Spleen (tissue), 7 donors: ENCODE measurements at regions not wholly inside any gene's neighbourhood (a gene's known extent, or its start where the extent isn't known, plus 50 kb on each side); places are given as distances from the start of the nearest gene placed in this dataset.

ENCODE experiments used
- CTCF ChIP-seq, 11 experiments: fragments of 200-600 bp in 7 of 11; fragments of 450-650 bp in 4 of 11; sonication (generic) in 4 of 11; IDR thresholded peaks in 8 of 11; conservative IDR thresholded peaks in 3 of 11; 1 replicate in 7 of 11; 2 replicates in 4 of 11; pipeline versions ENCODE4 v1.4.0 to v1.8.0; 2016 to 2021; ENCODE audit warnings: antibody characterized with exemption in 11 of 11, inconsistent platforms in 4 of 11, mild to moderate bottlenecking in 1 of 11
- POLR2A ChIP-seq, 3 donors: fragments of 450-650 bp; IDR thresholded peaks; one replicate each; pipeline ENCODE4 v1.5.1; 2017; ENCODE audit warnings: antibody characterized with exemption in 3 of 3, mild to moderate bottlenecking in 1 of 3
- POLR2AphosphoS5 ChIP-seq, 3 donors: sonication (generic); formaldehyde crosslinking; IDR thresholded peaks; one replicate each; pipeline ENCODE4 v1.5.1; 2017; ENCODE audit warnings: antibody characterized with exemption in 3 of 3
- donor health status: DM: no; HTN: no; CAD: no; lungs with moderate emphysema.
- donor health status: DM: no; HTN: no; CAD: no.
- donor health status: DM: no; HTN: no; CAD: no.

DNA sequence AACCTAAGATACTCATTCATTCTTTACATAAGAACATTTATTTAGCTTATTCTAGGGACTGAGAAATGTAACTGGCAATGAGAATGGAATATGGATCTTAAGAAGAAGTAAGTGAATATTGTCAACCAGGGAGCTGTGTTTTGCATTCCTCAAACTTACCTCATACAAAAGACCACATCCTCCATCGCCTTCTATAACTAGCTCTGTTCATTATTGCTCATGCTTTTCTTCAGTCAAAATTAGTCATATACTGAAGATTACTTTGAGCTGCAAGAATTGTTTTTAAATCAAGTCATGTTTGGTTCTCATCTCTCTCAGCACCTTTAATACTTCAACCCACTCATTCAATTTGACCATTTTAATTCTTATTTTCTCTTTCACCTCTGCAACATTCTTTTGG lies 140.3 kb upstream of the RASA1 start:
- TF ChIP-seq CTCF (IDR thresholded peaks at IDR 0.05 in 8 of 11, conservative IDR thresholded peaks at IDR 0.05 in 3 of 11) (no peak), POLR2A (IDR thresholded peaks at IDR 0.05) (no peak), POLR2AphosphoS5 (IDR thresholded peaks at IDR 0.05) (no peak)
